Ovary (tissue), 7 donors: ENCODE measurements at regions not wholly inside any gene's neighbourhood (a gene's known extent, or its start where the extent isn't known, plus 50 kb on each side); places are given as distances from the start of the nearest gene placed in this dataset.

Experiments
- DNase-seq, 5 donors: peaks; one replicate each; pipeline ENCODE4 v3.0.0-alpha.2; 2019 to 2020
- H3K27ac ChIP-seq, 2 donors: fragments of 200-600 bp; one replicate each; pipeline versions ENCODE4 v1.5.1 to v1.8.0; 2019 to 2022
- H3K27me3 ChIP-seq: fragments of 200-600 bp; one replicate; pipeline ENCODE4 v1.8.0; 2022
- H3K36me3 ChIP-seq: fragments of 200-600 bp; sonication (generic); one replicate; pipeline ENCODE4 v1.5.1; 2019
- H3K4me1 ChIP-seq: one replicate; pipeline ENCODE4 v1.8.1; 2013; ENCODE audit warnings: mild to moderate bottlenecking, moderate library complexity; ENCODE audit not compliant: insufficient read depth
- H3K4me3 ChIP-seq: fragments of 200-600 bp; sonication (generic); one replicate; pipeline ENCODE4 v1.5.1; 2017
- H3K9me3 ChIP-seq, 2 donors: fragments of 200-600 bp in 1 of 2; sonication (generic) in 1 of 2; one replicate each; pipeline versions ENCODE4 v1.5.1 to v1.8.1; 2013 to 2019; ENCODE audit warnings: mild to moderate bottlenecking in 1 of 2, moderate library complexity in 1 of 2
- CTCF ChIP-seq, 3 donors: fragments of 450-650 bp in 2 of 3; fragments of 200-600 bp in 1 of 3; IDR thresholded peaks; one replicate each; pipeline versions ENCODE4 v1.5.1 to v1.8.0; 2016 to 2022; ENCODE audit warnings: antibody characterized with exemption in 3 of 3, mild to moderate bottlenecking in 1 of 3
- EP300 ChIP-seq: sonication (generic); formaldehyde crosslinking; IDR thresholded peaks from one replicate; pipeline ENCODE4 v1.6.1; 2017; ENCODE audit warnings: antibody characterized with exemption
- POLR2A ChIP-seq: fragments of 450-650 bp; IDR thresholded peaks from one replicate; pipeline ENCODE4 v1.6.1; 2017; ENCODE audit warnings: antibody characterized with exemption, mild to moderate bottlenecking, moderate library complexity
- WGBS, 3 donors: extraction: QIAGEN DNeasy Blood & Tissue Kit in 1 of 3; methylation state at CpG; one replicate each; pipeline versions ENCODE4 v1.1.5 to v1.1.7; 2013 to 2017; 5-methylcytosine and 5-hydroxymethylcytosine counted together
- intact Hi-C, 4 donors: fragments of 100-400 bp; cut with DNase I; formaldehyde crosslinking; loops; one replicate each; pipeline versions ENCODE4 v1.11.0 to v1.15.1; 2022 to 2023
- donor health status: DM: no; HTN: no; CAD: no; lungs with moderate emphysema.
- donor health status: DM: no; HTN: no; CAD: no.
- donor health status: Bipolar disorder and iron deficiency.
- donor health status: DM: no; HTN: no; CAD: no.
- donor health status: DM: yes; HTN: yes; CAD: no.

- H3K36me3 ChIP-seq = no peaks in the 10 kb centered on the region
- 78 to 88% (median 85%) methylated on average over 1 of the region's 1 CpG for WGBS, 3 donors
- H3K4me1 ChIP-seq = no peaks in the 10 kb centered on the region
- intact Hi-C loops = no loop called here
- no peaks in the 10 kb centered on the region for H3K27me3 ChIP-seq
- no peak overlapping the region for H3K27ac ChIP-seq
- TF ChIP-seq CTCF (IDR thresholded peaks at IDR 0.05) = no peak
- TF ChIP-seq EP300 = no peak
- no peak for TF ChIP-seq POLR2A
- H3K4me3 ChIP-seq = no peak overlapping the region
- H3K9me3 ChIP-seq = no peaks in the 10 kb centered on the region
- no peak for DNase-seq
Observed at GRCh38 chr1:47646676-47647075, 208.8 kb downstream of the FOXD2 start.

DNA sequence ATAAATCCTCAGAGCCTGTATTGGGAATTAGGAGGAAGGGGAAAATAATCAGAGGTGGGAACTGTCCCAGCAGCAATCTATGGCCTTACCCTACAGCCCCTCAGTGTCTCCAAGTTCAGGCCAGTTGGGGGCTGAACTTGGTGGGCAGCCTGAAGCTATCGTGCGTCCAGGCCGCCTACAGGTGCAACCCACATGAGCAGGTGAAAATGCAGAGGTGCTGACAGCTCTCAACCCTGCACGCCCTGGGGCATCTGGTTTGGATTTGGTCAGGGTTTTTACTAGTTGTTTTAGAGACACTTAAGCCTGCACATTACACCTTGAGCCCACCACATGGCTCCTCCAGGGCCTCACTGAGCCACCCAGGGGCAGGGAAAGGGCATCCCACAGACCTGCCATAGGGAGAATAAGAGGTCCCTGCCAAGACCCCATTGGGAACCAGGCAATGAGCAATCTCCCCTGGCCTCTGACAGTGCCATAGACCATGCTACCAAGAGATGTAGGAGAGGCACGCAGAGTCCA lies 209.5 kb downstream of the FOXD2 start:
- DNase-seq = no peak
- H3K27ac ChIP-seq = no peak overlapping the region
- no peaks in the 10 kb centered on the region for H3K4me1 ChIP-seq
- H3K27me3 ChIP-seq = no peaks in the 10 kb centered on the region
- no peaks in the 10 kb centered on the region for H3K9me3 ChIP-seq
- H3K36me3 ChIP-seq = no peaks in the 10 kb centered on the region
- no peak for TF ChIP-seq CTCF (IDR thresholded peaks at IDR 0.05)
- no peak overlapping the region for H3K4me3 ChIP-seq
- 86 to 96% (median 87%) methylated on average over 5 of the region's 5 CpGs for WGBS, 3 donors
- intact Hi-C loops = no loop called here

- intact Hi-C loops = no loop called here
- no peak overlapping the region for H3K4me3 ChIP-seq
- no peak overlapping the region for H3K27ac ChIP-seq
- WGBS, 3 donors = 44 to 69% (median 59%) methylated on average over 7 of the region's 7 CpGs
- no peaks in the 10 kb centered on the region for H3K36me3 ChIP-seq
- no peak for DNase-seq
- no peaks in the 10 kb centered on the region for H3K27me3 ChIP-seq
- no peaks in the 10 kb centered on the region for H3K9me3 ChIP-seq
- TF ChIP-seq POLR2A (no peak), CTCF (IDR thresholded peaks at IDR 0.05) (no peak), EP300 (no peak)
- H3K4me1 ChIP-seq = no peaks in the 10 kb centered on the region
Observed at GRCh38 chr1:47650205-47650604, 212.4 kb downstream of the FOXD2 start.

DNA sequence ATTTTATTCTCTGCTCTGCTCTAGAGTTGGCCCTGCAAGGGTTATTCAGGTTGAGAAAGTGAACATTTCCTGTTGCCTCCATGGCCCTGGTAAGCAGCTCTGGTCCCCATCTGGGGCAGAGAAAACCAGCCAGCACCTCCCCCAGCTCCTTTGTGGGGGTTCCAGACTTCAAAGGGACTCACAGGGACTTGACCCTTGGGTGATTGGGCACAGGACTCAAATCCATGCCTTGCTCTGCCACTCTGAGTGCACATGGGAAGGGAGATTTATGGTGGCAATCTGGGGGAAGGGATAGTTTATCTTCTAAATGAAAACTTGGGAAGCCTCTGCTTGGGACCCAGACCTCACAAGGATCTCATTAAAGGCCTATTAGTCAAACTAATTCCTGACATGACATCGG lies 212.8 kb downstream of the FOXD2 start:
- no peaks in the 10 kb centered on the region for H3K9me3 ChIP-seq
- H3K4me3 ChIP-seq = no peak overlapping the region
- H3K36me3 ChIP-seq = no peaks in the 10 kb centered on the region
- no peak overlapping the region for H3K27ac ChIP-seq
- WGBS, 3 donors = 20 to 59% (median 36%) methylated on average over 1 of the region's 1 CpG
- intact Hi-C loops = no loop called here
- H3K4me1 ChIP-seq = no peaks in the 10 kb centered on the region
- H3K27me3 ChIP-seq = no peaks in the 10 kb centered on the region
- DNase-seq = no peak
- TF ChIP-seq POLR2A (no peak), CTCF (IDR thresholded peaks at IDR 0.05) (no peak), EP300 (no peak)
